ENCODE measurements at regions not wholly inside any gene's neighbourhood (a gene's known extent, or its start where the extent isn't known, plus 50 kb on each side); places are given as distances from the start of the nearest gene placed in this dataset.

DNA sequence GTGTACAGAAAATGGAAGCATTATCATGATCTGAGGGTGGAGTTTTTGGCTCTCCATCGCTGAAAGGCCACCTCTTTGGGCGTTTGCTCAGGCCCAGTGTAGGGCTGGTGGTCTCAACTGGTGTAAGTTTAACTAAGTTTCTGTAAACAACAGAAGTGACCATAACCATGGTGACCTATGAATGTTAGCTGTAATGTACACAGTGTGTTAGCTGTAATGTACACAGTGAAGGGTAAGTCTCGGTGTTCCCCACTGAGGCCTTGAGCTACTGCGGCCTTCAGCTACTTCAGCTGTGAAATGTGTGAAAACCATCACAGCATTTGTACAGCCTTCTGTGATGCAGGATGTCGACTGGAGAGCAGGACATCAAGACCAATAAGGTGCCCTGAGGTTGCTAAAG, 185.2 kb downstream of the MYLK4 start:
- DNase-seq (ENCODE audit: extremely low spot score, unreplicated experiment), result no peak
- Mint-ChIP-seq H3K27me3 (ENCODE audit: unreplicated experiment) (peaks cover 5% of the 10 kb centered on the region), H3K9me3 (ENCODE audit: unreplicated experiment) (peaks cover 24% of the 10 kb centered on the region), H3K36me3 (ENCODE audit: unreplicated experiment) (no peaks in the 10 kb centered on the region), H3K4me3 (ENCODE audit: unreplicated experiment) (no peak overlapping the region), H3K27ac (ENCODE audit: unreplicated experiment) (no peak overlapping the region), H3K4me1 (ENCODE audit: unreplicated experiment) (peaks cover 18% of the 10 kb centered on the region)
- TF ChIP-seq CTCF (IDR thresholded peaks at IDR 0.05), result no peak

DNA sequence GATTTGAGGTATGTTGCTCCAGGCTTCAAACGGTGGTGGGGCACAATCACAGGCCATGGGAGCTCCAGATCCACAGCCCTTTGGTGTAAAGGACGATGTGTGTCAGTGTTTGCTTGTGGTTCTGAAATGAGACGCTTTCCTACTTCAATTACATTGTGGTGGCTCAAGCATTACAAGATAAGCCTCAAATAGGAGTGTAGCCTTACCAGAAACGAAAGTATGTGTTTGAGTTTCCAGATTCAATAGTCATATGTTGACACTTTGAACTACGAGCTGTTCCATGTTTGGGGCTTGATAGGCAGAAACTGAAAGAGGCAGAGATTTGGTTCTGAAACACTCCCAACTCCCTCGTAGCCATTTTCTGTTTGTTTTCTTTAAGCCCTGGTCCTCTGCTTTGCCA, 187.1 kb downstream of the MYLK4 start:
- H3K4me3 Mint-ChIP-seq (ENCODE audit: unreplicated experiment), result no peak overlapping the region
- H3K36me3 Mint-ChIP-seq (ENCODE audit: unreplicated experiment), result peaks cover 2% of the 10 kb centered on the region
- no peak for DNase-seq (ENCODE audit: extremely low spot score, unreplicated experiment)
- TF ChIP-seq CTCF (IDR thresholded peaks at IDR 0.05), result no peak
- H3K27me3 Mint-ChIP-seq (ENCODE audit: unreplicated experiment), result peaks cover 3% of the 10 kb centered on the region
- no peak overlapping the region for H3K27ac Mint-ChIP-seq (ENCODE audit: unreplicated experiment)
- H3K9me3 Mint-ChIP-seq (ENCODE audit: unreplicated experiment), result peaks cover 11% of the 10 kb centered on the region
- peaks cover 24% of the 10 kb centered on the region for H3K4me1 Mint-ChIP-seq (ENCODE audit: unreplicated experiment)

DNA sequence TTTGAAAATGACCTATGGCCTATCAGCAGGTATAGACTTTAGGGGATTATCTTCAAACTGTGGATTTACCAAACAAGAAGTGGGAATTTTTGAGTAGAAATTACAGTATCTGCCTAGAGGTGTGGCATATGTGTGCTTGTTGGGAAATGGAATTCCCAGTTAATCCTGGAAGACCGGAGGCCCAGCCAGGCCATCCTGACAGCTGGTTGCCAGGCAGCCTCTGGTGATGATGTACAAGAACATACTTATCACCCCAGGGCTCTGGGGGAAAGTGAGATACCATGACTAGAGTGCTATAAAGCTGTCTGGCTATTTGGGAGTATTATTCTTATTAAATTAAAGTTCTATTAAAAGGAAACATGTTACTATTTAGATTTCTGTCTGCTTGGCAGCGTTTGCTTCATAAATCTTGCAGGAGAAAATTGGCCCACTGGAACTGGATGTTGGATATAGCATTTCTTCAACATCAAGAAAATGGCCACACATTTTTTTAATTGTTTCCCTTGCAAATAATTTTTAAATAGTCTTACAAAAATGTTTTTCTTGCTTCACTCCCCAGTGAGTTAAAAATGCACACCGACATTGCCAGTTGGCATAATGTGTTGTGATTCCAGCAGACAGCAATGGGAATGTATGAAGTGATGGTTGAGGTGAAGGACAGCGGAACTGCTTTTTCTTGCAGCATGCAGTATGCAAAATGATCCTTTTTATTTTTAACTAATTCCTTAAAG, 187.8 kb downstream of the MYLK4 start:
- Mint-ChIP-seq H3K27me3 (ENCODE audit: unreplicated experiment) (peaks cover 2% of the 10 kb centered on the region), H3K4me1 (ENCODE audit: unreplicated experiment) (peaks cover 29% of the 10 kb centered on the region), H3K27ac (ENCODE audit: unreplicated experiment) (no peak overlapping the region), H3K36me3 (ENCODE audit: unreplicated experiment) (peaks cover 2% of the 10 kb centered on the region), H3K4me3 (ENCODE audit: unreplicated experiment) (no peak overlapping the region), H3K9me3 (ENCODE audit: unreplicated experiment) (peaks cover 10% of the 10 kb centered on the region)
- no peak for TF ChIP-seq CTCF (IDR thresholded peaks at IDR 0.05)
- no peak for DNase-seq (ENCODE audit: extremely low spot score, unreplicated experiment)

GRCh38 chr6:2560917-2561698, 189.6 kb downstream of the MYLK4 start:
- H3K27ac Mint-ChIP-seq (ENCODE audit: unreplicated experiment), result no peak overlapping the region
- no peak for TF ChIP-seq CTCF (IDR thresholded peaks at IDR 0.05)
- H3K9me3 Mint-ChIP-seq (ENCODE audit: unreplicated experiment), result no peaks in the 10 kb centered on the region
- no peak overlapping the region for H3K4me3 Mint-ChIP-seq (ENCODE audit: unreplicated experiment)
- no peaks in the 10 kb centered on the region for H3K27me3 Mint-ChIP-seq (ENCODE audit: unreplicated experiment)
- no peak for DNase-seq (ENCODE audit: extremely low spot score, unreplicated experiment)
- H3K36me3 Mint-ChIP-seq (ENCODE audit: unreplicated experiment), result peaks cover 2% of the 10 kb centered on the region
- peaks cover 29% of the 10 kb centered on the region for H3K4me1 Mint-ChIP-seq (ENCODE audit: unreplicated experiment)

DNA sequence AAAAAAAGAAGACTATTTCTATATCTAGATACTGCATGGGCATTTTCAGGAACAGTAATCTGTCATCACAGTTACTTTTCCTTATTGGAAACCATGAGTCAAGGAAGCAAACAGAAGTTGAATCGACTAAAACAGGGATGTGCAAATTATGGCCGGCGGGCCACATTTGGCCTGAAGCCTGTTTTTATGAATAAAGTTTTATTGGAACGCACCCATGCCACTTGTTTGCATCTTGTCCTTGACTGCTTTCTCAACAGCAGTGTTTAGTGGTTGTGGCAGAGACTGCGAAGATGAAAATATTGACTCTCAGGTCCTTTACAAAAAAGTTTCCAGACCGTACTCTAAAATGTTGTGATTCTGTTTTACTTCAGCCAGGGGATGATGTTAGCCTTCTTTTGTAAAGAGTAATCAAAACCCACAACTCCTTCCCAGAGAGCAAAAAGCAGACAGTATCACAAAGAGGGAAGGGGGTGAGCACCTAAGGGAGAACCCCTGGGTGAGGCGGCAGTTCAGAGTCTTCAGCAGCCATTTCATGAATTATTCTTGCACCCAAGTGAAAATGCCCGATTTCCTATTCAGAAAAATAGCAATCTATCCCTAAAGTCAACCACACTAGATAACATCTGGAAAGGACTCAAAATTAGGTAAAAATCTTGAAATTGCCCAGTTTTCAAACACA, 190.4 kb downstream of the MYLK4 start:
- Mint-ChIP-seq H3K4me1 (ENCODE audit: unreplicated experiment) (peaks cover 29% of the 10 kb centered on the region), H3K36me3 (ENCODE audit: unreplicated experiment) (peaks cover 2% of the 10 kb centered on the region), H3K9me3 (ENCODE audit: unreplicated experiment) (no peaks in the 10 kb centered on the region), H3K27ac (ENCODE audit: unreplicated experiment) (no peak overlapping the region), H3K4me3 (ENCODE audit: unreplicated experiment) (no peak overlapping the region), H3K27me3 (ENCODE audit: unreplicated experiment) (no peaks in the 10 kb centered on the region)
- TF ChIP-seq CTCF (IDR thresholded peaks at IDR 0.05), result no peak
- DNase-seq (ENCODE audit: extremely low spot score, unreplicated experiment), result no peak

All from osteocyte (in vitro differentiated cells).